ENCODE measurements at regions not wholly inside any gene's neighbourhood (a gene's known extent, or its start where the extent isn't known, plus 50 kb on each side); places are given as distances from the start of the nearest gene placed in this dataset.

DNA sequence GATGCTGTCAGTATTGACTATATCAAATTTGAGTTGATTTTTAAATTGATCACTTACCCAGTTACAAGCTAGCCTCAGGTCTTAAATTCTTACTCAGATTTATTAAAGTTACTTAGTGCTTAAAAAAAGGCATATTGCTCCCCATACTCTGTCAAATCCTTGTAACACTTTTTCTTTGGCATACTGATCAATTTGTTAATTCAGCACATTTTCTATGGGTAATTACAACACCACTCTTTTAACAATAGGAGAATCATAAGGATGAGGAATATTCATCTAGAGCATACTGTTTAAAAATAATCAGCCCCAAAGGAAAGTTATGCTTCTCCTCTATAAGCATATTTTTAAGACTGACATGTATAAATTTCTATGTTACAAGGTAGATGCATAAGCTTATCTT lies 482.5 kb downstream of the PABPC4L start:
- DNase-seq (ENCODE audit: extremely low spot score): no peak
- ChIA-PET CTCF (no interaction called here), POLR2A (no interaction called here)
- TF ChIP-seq TARDBP (IDR thresholded peaks at IDR 0.05): no peak
- no peak for TF ChIP-seq FOXK2 (IDR thresholded peaks at IDR 0.05)
- TF ChIP-seq FOXM1 (IDR thresholded peaks at IDR 0.05; ENCODE audit: borderline replicate concordance): no peak
- TF ChIP-seq SP1 (IDR thresholded peaks at IDR 0.05): no peak
- TF ChIP-seq NFRKB (IDR thresholded peaks at IDR 0.05): no peak
- no peak for TF ChIP-seq L3MBTL2 (conservative IDR thresholded peaks at IDR 0.05)
- TF ChIP-seq ZNF384 (IDR thresholded peaks at IDR 0.05): no peak
- no peak for TF ChIP-seq HDGF (IDR thresholded peaks at IDR 0.05; ENCODE audit: borderline replicate concordance)
- TF ChIP-seq BHLHE40 (IDR thresholded peaks at IDR 0.05; ENCODE audit: borderline replicate concordance): no peak
- TF ChIP-seq ARNT (IDR thresholded peaks at IDR 0.05): no peak
- no peak for TF ChIP-seq LEF1 (IDR thresholded peaks at IDR 0.05; ENCODE audit: borderline replicate concordance)
- TF ChIP-seq, protein P1, sequence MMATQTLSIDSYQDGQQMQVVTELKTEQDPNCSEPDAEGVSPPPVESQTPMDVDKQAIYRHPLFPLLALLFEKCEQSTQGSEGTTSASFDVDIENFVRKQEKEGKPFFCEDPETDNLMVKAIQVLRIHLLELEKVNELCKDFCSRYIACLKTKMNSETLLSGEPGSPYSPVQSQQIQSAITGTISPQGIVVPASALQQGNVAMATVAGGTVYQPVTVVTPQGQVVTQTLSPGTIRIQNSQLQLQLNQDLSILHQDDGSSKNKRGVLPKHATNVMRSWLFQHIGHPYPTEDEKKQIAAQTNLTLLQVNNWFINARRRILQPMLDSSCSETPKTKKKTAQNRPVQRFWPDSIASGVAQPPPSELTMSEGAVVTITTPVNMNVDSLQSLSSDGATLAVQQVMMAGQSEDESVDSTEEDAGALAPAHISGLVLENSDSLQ (IDR thresholded peaks at IDR 0.05): no peak
- TF ChIP-seq FOXA1 (IDR thresholded peaks at IDR 0.05): no peak
- TF ChIP-seq ELF4 (IDR thresholded peaks at IDR 0.05): no peak

DNA sequence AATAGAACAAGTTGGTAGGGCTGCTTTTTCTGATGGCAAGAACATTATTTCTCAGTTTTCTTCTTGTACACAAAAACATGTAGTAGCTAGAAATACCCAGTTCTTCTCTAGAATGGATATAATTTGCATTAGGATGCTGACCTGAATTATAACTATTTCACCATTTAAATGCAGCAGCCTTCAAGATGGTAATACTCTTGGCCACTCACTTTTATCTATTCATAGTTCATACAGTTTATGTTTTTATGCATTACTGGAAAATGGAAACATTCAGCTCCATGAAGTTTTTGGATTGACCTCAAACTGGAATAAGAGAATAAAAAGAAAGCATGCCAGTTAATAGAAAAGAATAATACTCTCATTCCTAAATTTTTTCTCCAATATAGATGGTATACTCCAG lies 487.4 kb downstream of the PABPC4L start:
- CTCF ChIA-PET: no interaction called here
- no peak for DNase-seq (ENCODE audit: extremely low spot score)
- TF ChIP-seq TARDBP (IDR thresholded peaks at IDR 0.05): no peak
- no peak for TF ChIP-seq NFRKB (IDR thresholded peaks at IDR 0.05)
- TF ChIP-seq, protein P1 (IDR thresholded peaks at IDR 0.05): no peak
- POLR2A ChIA-PET: no interaction called here

DNA sequence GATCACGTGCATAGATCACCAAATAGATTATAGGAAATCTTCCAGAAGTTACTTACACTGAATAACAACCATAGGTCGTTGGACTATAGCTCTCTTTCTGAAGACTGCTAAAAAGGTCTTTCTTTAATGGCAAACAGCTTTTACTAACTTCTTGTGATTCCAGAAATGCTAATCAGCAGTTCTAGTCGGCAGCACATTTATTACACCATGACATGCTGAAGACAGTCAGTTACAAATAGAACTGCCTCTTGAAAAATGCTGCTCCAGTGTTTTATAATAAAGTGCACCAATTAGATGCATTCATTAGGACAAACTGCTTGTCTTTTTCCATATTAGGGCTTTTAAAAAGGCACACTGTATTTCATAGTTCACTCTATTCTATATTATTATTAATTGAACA lies 488.2 kb downstream of the PABPC4L start:
- TF ChIP-seq FOXA1 (IDR thresholded peaks at IDR 0.05) (no peak), BHLHE40 (IDR thresholded peaks at IDR 0.05; ENCODE audit: borderline replicate concordance) (no peak), SP1 (IDR thresholded peaks at IDR 0.05) (no peak), ARNT (IDR thresholded peaks at IDR 0.05) (no peak)
- ChIA-PET POLR2A (no interaction called here), CTCF (no interaction called here)
- no peak for DNase-seq (ENCODE audit: extremely low spot score)

DNA sequence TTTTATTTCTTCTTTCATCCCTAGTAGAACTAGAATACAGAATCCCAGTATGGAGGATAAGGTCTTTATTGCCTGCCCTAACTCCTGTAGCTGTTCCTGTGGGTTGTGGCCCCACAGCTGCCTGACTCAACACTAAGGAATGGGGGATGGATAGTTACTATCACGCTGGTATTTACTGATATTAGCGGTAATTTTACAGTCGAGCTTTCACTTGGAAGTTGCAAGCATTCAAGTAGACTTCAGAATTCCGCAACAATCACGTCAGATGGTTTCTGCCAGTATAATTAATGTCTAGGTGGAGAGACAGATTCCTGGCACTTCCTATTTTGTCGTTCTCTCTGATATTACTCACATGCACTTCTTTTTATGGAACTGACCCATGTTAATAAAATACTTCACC lies 489.8 kb downstream of the PABPC4L start:
- ChIA-PET POLR2A (no interaction called here), CTCF (no interaction called here)
- no peak for DNase-seq (ENCODE audit: extremely low spot score)
- TF ChIP-seq ZNF384 (IDR thresholded peaks at IDR 0.05) (no peak), FOXA1 (IDR thresholded peaks at IDR 0.05) (no peak), ARNT (IDR thresholded peaks at IDR 0.05) (no peak), CTBP1 (IDR thresholded peaks at IDR 0.05; ENCODE audit: borderline replicate concordance) (no peak), TARDBP (IDR thresholded peaks at IDR 0.05) (no peak), FOXM1 (IDR thresholded peaks at IDR 0.05; ENCODE audit: borderline replicate concordance) (no peak), SUZ12 (IDR thresholded peaks at IDR 0.05) (no peak), FOXK2 (IDR thresholded peaks at IDR 0.05) (no peak), ELF4 (IDR thresholded peaks at IDR 0.05) (no peak), HDGF (IDR thresholded peaks at IDR 0.05; ENCODE audit: borderline replicate concordance) (no peak), L3MBTL2 (conservative IDR thresholded peaks at IDR 0.05) (no peak), NFRKB (IDR thresholded peaks at IDR 0.05) (no peak), LEF1 (IDR thresholded peaks at IDR 0.05; ENCODE audit: borderline replicate concordance) (no peak), BHLHE40 (IDR thresholded peaks at IDR 0.05; ENCODE audit: borderline replicate concordance) (no peak), SP1 (IDR thresholded peaks at IDR 0.05) (no peak)
- TF ChIP-seq, protein P1 (IDR thresholded peaks at IDR 0.05): no peak

DNA sequence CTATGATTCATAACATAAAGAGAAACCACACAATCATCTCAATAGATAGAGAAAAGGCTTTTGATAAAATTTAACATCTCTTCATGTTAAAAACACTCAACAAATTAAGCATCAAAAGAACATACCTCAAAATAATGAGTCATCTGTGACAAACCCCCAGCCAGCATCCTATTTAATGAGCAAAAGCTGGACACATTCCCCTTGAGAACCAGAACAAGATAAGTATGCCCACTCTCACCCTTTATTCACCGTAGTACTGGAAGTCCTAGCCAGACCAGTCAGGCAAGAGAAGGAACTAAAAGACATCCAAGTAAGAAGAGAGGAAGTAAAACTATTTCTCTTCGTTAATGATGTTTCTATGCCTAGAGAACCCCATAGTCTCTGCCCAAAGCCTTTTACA lies 507.2 kb downstream of the PABPC4L start:
- ChIA-PET CTCF (no interaction called here), POLR2A (no interaction called here)
- no peak for TF ChIP-seq SP1 (IDR thresholded peaks at IDR 0.05)
- no peak for TF ChIP-seq ZNF384 (IDR thresholded peaks at IDR 0.05)
- no peak for TF ChIP-seq ARNT (IDR thresholded peaks at IDR 0.05)
- no peak for TF ChIP-seq LEF1 (IDR thresholded peaks at IDR 0.05; ENCODE audit: borderline replicate concordance)
- TF ChIP-seq FOXA1 (IDR thresholded peaks at IDR 0.05): no peak
- TF ChIP-seq, protein P1 (IDR thresholded peaks at IDR 0.05): no peak
- no peak for DNase-seq (ENCODE audit: extremely low spot score)

DNA sequence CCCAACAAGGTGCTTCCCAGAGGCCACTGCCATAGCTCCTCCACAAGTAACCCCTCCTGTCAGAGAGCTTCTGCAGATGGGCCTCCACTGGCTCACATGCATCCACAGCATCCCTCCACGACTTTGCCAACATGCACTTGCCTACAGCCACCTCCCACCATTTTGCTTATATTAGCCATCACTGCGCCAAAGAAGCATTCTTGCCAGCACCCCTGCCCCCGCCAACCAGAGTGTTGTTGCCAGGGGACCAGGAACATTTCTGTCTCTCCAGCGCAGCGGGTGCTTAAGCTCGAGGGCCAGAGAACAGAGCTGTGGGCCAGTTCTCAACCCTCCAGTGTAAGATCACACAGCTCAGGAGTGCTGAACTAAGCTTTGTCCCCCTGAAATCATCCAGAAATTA lies 517.6 kb downstream of the PABPC4L start:
- TF ChIP-seq NFRKB (IDR thresholded peaks at IDR 0.05) (no peak), TARDBP (IDR thresholded peaks at IDR 0.05) (no peak), ELF4 (IDR thresholded peaks at IDR 0.05) (no peak), ZNF384 (IDR thresholded peaks at IDR 0.05) (no peak), HDGF (IDR thresholded peaks at IDR 0.05; ENCODE audit: borderline replicate concordance) (no peak), LEF1 (IDR thresholded peaks at IDR 0.05; ENCODE audit: borderline replicate concordance) (no peak), L3MBTL2 (conservative IDR thresholded peaks at IDR 0.05) (no peak), SP1 (IDR thresholded peaks at IDR 0.05) (no peak), FOXK2 (IDR thresholded peaks at IDR 0.05) (no peak)
- ChIA-PET CTCF (no interaction called here), POLR2A (no interaction called here)
- no peak for DNase-seq (ENCODE audit: extremely low spot score)

Measured in HEK293T (cell line).